ENCODE measurements at regions not wholly inside any gene's neighbourhood (a gene's known extent, or its start where the extent isn't known, plus 50 kb on each side); places are given as distances from the start of the nearest gene placed in this dataset.

DNA sequence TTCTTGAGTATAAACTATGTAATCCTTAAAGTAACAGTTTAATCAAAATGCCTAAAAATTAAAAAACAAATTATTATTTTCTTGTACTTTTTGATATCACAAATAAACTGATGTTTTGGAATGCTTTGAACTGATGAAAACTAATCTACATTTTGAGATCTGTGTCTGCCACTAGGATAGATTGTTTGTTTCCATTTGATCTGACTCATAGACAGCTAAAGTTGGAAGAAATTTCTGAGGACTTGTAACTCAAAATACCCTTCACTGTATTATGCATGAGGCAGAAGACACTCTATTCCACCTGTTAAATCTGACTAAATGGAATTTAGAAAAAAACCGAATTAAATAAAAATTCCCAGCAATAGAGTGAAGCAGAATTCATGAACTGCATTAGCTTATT, 1400.0 kb upstream of the FLRT2 start:
- no peak overlapping the region for H3K4me3 ChIP-seq (ENCODE audit: low read length)
- TF ChIP-seq, protein P1, sequence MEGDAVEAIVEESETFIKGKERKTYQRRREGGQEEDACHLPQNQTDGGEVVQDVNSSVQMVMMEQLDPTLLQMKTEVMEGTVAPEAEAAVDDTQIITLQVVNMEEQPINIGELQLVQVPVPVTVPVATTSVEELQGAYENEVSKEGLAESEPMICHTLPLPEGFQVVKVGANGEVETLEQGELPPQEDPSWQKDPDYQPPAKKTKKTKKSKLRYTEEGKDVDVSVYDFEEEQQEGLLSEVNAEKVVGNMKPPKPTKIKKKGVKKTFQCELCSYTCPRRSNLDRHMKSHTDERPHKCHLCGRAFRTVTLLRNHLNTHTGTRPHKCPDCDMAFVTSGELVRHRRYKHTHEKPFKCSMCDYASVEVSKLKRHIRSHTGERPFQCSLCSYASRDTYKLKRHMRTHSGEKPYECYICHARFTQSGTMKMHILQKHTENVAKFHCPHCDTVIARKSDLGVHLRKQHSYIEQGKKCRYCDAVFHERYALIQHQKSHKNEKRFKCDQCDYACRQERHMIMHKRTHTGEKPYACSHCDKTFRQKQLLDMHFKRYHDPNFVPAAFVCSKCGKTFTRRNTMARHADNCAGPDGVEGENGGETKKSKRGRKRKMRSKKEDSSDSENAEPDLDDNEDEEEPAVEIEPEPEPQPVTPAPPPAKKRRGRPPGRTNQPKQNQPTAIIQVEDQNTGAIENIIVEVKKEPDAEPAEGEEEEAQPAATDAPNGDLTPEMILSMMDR (IDR thresholded peaks at IDR 0.05; ENCODE audit: insufficient read depth, low read depth, low read length, missing control alignments): no peak
- DNase-seq (ENCODE audit: low read depth): no peak

DNA sequence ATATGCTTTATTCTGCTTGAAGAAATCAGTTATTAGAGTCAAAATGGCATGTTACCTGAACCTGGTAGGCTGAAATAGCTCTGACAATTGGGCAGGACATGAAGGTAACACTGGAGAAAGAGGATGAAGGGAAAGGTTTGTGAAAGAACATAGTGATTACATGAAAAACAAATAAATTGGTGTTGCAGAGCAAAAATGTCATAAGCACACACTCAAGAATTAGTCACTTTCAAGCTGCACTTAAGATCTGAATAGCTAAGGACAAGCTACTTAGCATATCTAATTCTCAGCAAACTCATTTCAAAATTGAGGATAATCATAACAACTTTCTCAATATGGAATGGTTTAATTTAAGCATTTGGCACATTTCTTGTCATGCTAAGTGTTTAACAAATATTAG, 1398.0 kb upstream of the FLRT2 start:
- TF ChIP-seq, protein P1 (IDR thresholded peaks at IDR 0.05; ENCODE audit: insufficient read depth, low read depth, low read length, missing control alignments): no peak
- no peak overlapping the region for H3K4me3 ChIP-seq (ENCODE audit: low read length)
- DNase-seq (ENCODE audit: low read depth): no peak

DNA sequence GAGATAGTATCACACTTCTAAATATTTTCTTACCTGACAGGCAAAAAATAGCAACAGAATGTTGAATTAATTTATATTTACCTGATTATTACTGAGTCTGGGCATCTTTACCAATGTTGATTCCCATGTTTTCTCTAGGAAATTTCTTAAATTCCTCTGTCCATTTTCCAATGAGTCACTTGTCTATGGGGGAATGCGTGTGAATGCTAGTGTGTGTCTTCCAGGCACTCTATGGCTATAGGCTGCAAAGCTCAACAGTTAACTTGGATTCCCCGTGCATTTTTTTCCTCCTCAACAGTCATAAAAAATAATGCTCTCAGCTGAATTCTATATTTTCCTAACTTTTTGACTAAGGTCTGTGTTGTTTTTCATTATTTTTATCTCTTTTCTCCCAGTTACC, 1385.8 kb upstream of the FLRT2 start:
- TF ChIP-seq, protein P1 (IDR thresholded peaks at IDR 0.05; ENCODE audit: insufficient read depth, low read depth, low read length, missing control alignments): no peak
- DNase-seq (ENCODE audit: low read depth): no peak
- no peak overlapping the region for H3K4me3 ChIP-seq (ENCODE audit: low read length)

DNA sequence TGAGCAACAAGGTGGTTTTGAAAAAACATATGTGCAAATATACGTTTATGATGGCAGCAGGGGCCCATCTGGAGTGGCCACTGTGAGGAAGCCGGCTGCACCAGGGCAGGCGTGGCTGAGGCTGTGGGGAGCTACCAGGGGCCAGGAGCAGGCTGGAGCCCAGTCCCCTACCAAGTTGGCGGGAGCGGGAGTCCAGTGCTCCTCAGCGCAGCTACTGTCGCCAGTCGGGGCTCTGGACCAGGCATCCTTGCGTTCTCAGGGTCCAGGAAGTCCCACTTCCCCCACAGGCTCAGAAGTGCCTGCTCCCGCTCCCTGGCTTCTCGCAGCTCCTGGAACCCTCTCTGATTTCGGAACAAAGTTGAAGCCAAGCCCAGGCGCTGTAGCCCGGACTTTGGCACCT, 1377.5 kb upstream of the FLRT2 start:
- no peak overlapping the region for H3K4me3 ChIP-seq (ENCODE audit: low read length)
- no peak for DNase-seq (ENCODE audit: low read depth)
- TF ChIP-seq, protein P1 (IDR thresholded peaks at IDR 0.05; ENCODE audit: insufficient read depth, low read depth, low read length, missing control alignments): no peak

DNA sequence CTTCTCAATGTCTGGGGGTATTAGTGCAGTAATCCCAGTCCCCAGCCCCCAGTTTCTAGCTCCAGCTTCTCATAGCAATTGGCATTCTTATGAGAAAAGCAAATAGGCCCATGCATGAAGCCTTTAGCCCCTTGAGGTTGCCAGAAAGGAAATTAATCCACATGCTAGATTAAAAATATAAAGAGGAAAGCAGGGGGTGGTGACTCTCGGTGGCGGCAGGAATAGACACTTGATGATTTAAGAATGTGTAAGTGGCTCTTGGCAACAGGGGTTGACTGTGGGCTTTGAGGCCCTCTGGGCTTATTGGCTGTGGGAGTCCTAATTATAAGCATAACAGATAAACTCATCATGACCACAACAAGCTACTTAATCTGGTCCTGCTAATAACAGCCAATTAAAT, 1367.3 kb upstream of the FLRT2 start:
- no peak overlapping the region for H3K4me3 ChIP-seq (ENCODE audit: low read length)
- TF ChIP-seq, protein P1 (IDR thresholded peaks at IDR 0.05; ENCODE audit: insufficient read depth, low read depth, low read length, missing control alignments): no peak
- no peak for DNase-seq (ENCODE audit: low read depth)

DNA sequence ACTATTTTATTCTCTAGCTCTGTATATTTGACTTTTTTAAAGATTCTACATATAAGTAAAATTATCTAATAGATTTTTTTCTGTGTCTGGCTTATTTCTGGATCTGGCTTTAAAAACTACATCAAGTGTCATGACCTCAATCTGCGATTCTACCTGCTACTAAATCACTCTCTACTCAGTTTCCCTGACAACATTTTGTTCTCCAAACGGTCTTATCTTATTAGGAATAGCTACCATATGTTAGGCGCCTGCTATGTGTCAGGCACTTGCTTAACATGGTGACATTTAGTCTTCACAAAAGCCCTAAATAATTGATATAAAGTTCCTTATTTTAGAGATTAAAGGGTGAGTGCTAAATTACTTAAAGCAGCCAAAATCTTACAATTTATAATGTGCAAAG, 1362.9 kb upstream of the FLRT2 start:
- TF ChIP-seq, protein P1 (IDR thresholded peaks at IDR 0.05; ENCODE audit: insufficient read depth, low read depth, low read length, missing control alignments): no peak
- H3K4me3 ChIP-seq (ENCODE audit: low read length): no peak overlapping the region
- DNase-seq (ENCODE audit: low read depth): no peak

DNA sequence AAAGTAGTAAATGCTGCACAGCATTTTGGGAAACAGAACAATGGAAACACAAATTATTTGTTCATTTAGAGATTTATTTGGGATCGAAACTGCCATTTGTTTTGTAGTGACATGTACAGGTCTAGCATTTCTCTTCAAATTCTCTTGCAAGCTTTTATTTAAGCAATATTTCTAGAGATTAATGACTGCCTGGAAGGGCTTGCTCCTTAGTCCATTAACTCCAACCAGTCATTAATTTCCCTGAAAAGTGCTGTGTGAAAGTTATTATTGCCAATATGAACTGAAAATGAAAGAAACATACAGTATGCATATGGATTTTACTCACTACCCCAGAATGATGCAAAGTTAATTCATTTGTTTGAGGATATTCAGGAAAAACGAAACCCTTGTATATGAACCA, 1349.6 kb upstream of the FLRT2 start:
- H3K4me3 ChIP-seq (ENCODE audit: low read length): no peak overlapping the region
- DNase-seq (ENCODE audit: low read depth): no peak
- TF ChIP-seq, protein P1 (IDR thresholded peaks at IDR 0.05; ENCODE audit: insufficient read depth, low read depth, low read length, missing control alignments): no peak
